GM23248 (cell line): ENCODE measurements at regions not wholly inside any gene's neighbourhood (a gene's known extent, or its start where the extent isn't known, plus 50 kb on each side); places are given as distances from the start of the nearest gene placed in this dataset.

Source experiments
- DNase-seq: peaks from one replicate; pipeline ENCODE4 v3.0.0-alpha.2; 2015
- H2AFZ ChIP-seq: fragments of 200-600 bp; sonication (generic); 2 replicates; pipeline ENCODE4 v1.6.1; 2016; ENCODE audit warnings: antibody characterized with exemption
- H3F3A ChIP-seq: fragments of 200-600 bp; sonication (generic); 2 replicates; pipeline ENCODE4 v1.6.1; 2016; ENCODE audit warnings: mild to moderate bottlenecking, antibody characterized with exemption, mixed run types; ENCODE audit not compliant: insufficient read depth
- H3K27ac ChIP-seq: fragments of 200-600 bp; sonication (generic); 2 replicates; pipeline ENCODE4 v1.5.1; 2016; ENCODE audit warnings: mild to moderate bottlenecking
- H3K27me3 ChIP-seq: fragments of 200-600 bp; sonication (generic); replicated peaks from 2 replicates; pipeline ENCODE4 v1.6.1; 2016; ENCODE audit warnings: mild to moderate bottlenecking; ENCODE audit not compliant: insufficient read depth
- H3K36me3 ChIP-seq: fragments of 200-600 bp; sonication (generic); 2 replicates; pipeline ENCODE4 v1.6.1; 2016; ENCODE audit warnings: low read depth, mild to moderate bottlenecking
- H3K4me1 ChIP-seq: fragments of 200-600 bp; sonication (generic); 2 replicates; pipeline ENCODE4 v1.6.1; 2016; ENCODE audit warnings: mild to moderate bottlenecking; ENCODE audit not compliant: insufficient read depth
- H3K4me2 ChIP-seq: fragments of 200-600 bp; sonication (generic); one replicate; pipeline ENCODE4 v1.6.1; 2016; ENCODE audit warnings: mild to moderate bottlenecking; ENCODE audit not compliant: unreplicated experiment
- H3K4me3 ChIP-seq: fragments of 200-600 bp; sonication (generic); 2 replicates; pipeline ENCODE4 v1.5.1; 2016; ENCODE audit warnings: mild to moderate bottlenecking
- H3K79me2 ChIP-seq: fragments of 200-600 bp; sonication (generic); 2 replicates; pipeline ENCODE4 v1.6.1; 2016; ENCODE audit warnings: mild to moderate bottlenecking; ENCODE audit not compliant: insufficient read depth
- H3K9ac ChIP-seq: fragments of 200-600 bp; sonication (generic); 2 replicates; pipeline ENCODE4 v1.6.1; 2016; ENCODE audit warnings: mild to moderate bottlenecking
- H3K9me2 ChIP-seq: fragments of 200-600 bp; sonication (generic); 2 replicates; pipeline ENCODE4 v1.6.1; 2016; ENCODE audit warnings: mixed run types, mild to moderate bottlenecking, moderate library complexity; ENCODE audit not compliant: insufficient read depth
- H3K9me3 ChIP-seq: fragments of 200-600 bp; sonication (generic); one replicate; pipeline ENCODE4 v1.6.1; 2017; ENCODE audit warnings: low read depth
- H4K20me1 ChIP-seq: fragments of 200-600 bp; sonication (generic); 2 replicates; pipeline ENCODE4 v1.6.0; 2016; ENCODE audit not compliant: insufficient read depth
- EZH2 ChIP-seq: fragments of 200-600 bp; sonication (generic); IDR thresholded peaks from 2 replicates; pipeline ENCODE4 v1.6.1; 2018; ENCODE audit warnings: antibody characterized with exemption, mild to moderate bottlenecking; ENCODE audit not compliant: insufficient read depth, poor library complexity, severe bottlenecking
- EZH2phosphoT487 ChIP-seq: fragments of 200-600 bp; sonication (generic); IDR thresholded peaks from 2 replicates; pipeline ENCODE4 v1.6.1; 2018; ENCODE audit warnings: antibody characterized with exemption, moderate library complexity, mild to moderate bottlenecking, low read depth; ENCODE audit not compliant: insufficient read depth
- WGBS, 2 experiments: methylation state at CpG; one replicate each; pipeline ENCODE4 v1.1.6; 2015 to 2017; ENCODE audit warnings: low lambda C conversion rate in 2 of 2, low coverage in 1 of 2; ENCODE audit errors: missing lambda C conversion rate in 2 of 2; 5-methylcytosine and 5-hydroxymethylcytosine counted together
- in situ Hi-C: fragments of 300-500 bp; cut with MboI; formaldehyde crosslinking; loops from 2 replicates; pipeline ENCODE4 v1.15.0; 2020

DNA sequence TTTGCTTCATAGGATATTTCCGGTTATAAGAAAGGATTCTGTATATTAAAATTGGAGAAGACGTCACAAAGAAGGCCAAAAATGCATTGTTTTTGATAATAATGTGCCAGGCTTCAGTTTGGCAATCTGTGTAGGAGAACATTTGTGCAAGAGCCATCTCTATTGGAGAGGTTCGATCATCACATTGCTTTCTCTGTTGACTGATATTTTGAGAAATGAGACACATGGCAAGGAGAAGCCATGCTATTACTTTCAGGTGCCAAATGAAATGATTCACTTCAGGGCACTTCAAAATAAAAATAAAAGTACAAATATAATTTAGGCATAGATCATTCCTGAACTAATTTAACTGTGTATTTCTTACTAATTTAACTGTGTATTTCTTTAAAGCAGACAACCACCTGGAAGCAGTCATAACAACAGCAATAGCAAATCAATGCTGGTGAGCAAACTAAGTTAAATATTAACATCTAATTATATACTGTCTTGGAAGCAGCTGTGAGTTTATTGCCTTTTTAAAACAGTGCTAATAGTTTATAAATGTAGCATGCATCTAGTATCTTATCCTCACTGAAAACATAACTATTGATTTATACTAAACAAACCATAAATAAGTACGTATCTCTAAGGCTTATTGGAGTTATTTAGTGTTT lies 50.2 kb upstream of the CHST9 start:
- WGBS, 2 experiments, result 4 to 9% methylated on average over 4 of the region's 4 CpGs
- DNase-seq, result no peak
- no peaks in the 10 kb centered on the region for H3K79me2 ChIP-seq
- no peaks in the 10 kb centered on the region for H3F3A ChIP-seq
- H3K9ac ChIP-seq, result no peak overlapping the region
- H4K20me1 ChIP-seq, result no peaks in the 10 kb centered on the region
- H3K27ac ChIP-seq, result no peak overlapping the region
- H3K4me2 ChIP-seq, result no peak overlapping the region
- H3K9me2 ChIP-seq, result no peaks in the 10 kb centered on the region
- H3K27me3 ChIP-seq, result no peaks in the 10 kb centered on the region
- no peak overlapping the region for H2AFZ ChIP-seq
- H3K9me3 ChIP-seq, result no peaks in the 10 kb centered on the region
- no peak overlapping the region for H3K4me3 ChIP-seq
- no peaks in the 10 kb centered on the region for H3K4me1 ChIP-seq
- TF ChIP-seq EZH2phosphoT487 (no peak), EZH2 (no peak)
- no peaks in the 10 kb centered on the region for H3K36me3 ChIP-seq
- in situ Hi-C loops, result no loop called here
